Activated T-helper 2 cell treated with anti-CD3 and anti-CD28 coated beads, Interferon-gamma antibody, Interleukin-2, Interleukin-4, amounts not matched to agents 10 μg/mL and 5 μg/mL and 100 μg/mL, durations not matched to agents 14 hours and 24 hours and 36 hours (primary cell): ENCODE measurements at regions not wholly inside any gene's neighbourhood (a gene's known extent, or its start where the extent isn't known, plus 50 kb on each side); places are given as distances from the start of the nearest gene placed in this dataset.

Experiments
- DNase-seq: peaks from one replicate; pipeline ENCODE4 v3.0.0; 2021; ENCODE audit warnings: low spot score
- H3K27ac Mint-ChIP-seq: one replicate; pipeline ENCODE4 v1.8.0; 2021; ENCODE audit warnings: mixed read lengths
- H3K27me3 Mint-ChIP-seq: one replicate; pipeline ENCODE4 v1.8.0; 2021; ENCODE audit warnings: low read depth, mixed read lengths
- H3K36me3 Mint-ChIP-seq: one replicate; pipeline ENCODE4 v1.8.0; 2021; ENCODE audit warnings: low read depth, mixed read lengths
- H3K4me1 Mint-ChIP-seq: one replicate; pipeline ENCODE4 v1.8.0; 2021; ENCODE audit warnings: low read depth, mixed read lengths
- H3K4me3 Mint-ChIP-seq: one replicate; pipeline ENCODE4 v1.8.0; 2021; ENCODE audit warnings: low read depth, mild to moderate bottlenecking, moderate library complexity, mixed read lengths
- H3K9me3 Mint-ChIP-seq: one replicate; pipeline ENCODE4 v1.8.0; 2021; ENCODE audit warnings: mixed read lengths
- intact Hi-C: fragments of 100-400 bp; cut with micrococcal nuclease; formaldehyde crosslinking; loops from one replicate; pipeline ENCODE4 v1.15.1; 2023

DNA sequence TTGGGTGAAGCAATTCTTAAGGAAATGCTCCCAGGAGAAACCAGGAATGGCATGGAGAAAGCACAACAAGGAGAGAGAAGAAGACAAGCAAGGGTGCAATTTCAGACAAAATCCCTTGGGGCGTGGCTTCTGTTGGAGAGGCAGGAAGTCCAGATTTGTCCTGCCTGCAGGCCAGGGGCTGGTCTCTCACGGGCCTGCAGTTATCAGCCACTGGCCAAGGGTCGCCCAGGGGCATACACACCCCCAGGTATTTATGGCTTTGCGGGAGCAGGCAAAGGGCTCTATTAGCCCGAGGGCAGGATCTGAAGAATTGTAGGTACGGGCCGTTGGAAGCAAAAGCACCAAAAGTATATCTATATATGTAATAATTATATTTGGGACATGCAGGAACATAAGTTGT lies 87.7 kb downstream of the IYD start:
- Mint-ChIP-seq H3K27me3 (peaks cover 10% of the 10 kb centered on the region), H3K36me3 (no peaks in the 10 kb centered on the region), H3K4me1 (no peaks in the 10 kb centered on the region), H3K27ac (no peak overlapping the region), H3K9me3 (no peaks in the 10 kb centered on the region), H3K4me3 (no peak overlapping the region)
- no peak for DNase-seq
- intact Hi-C loops: no loop called here

DNA sequence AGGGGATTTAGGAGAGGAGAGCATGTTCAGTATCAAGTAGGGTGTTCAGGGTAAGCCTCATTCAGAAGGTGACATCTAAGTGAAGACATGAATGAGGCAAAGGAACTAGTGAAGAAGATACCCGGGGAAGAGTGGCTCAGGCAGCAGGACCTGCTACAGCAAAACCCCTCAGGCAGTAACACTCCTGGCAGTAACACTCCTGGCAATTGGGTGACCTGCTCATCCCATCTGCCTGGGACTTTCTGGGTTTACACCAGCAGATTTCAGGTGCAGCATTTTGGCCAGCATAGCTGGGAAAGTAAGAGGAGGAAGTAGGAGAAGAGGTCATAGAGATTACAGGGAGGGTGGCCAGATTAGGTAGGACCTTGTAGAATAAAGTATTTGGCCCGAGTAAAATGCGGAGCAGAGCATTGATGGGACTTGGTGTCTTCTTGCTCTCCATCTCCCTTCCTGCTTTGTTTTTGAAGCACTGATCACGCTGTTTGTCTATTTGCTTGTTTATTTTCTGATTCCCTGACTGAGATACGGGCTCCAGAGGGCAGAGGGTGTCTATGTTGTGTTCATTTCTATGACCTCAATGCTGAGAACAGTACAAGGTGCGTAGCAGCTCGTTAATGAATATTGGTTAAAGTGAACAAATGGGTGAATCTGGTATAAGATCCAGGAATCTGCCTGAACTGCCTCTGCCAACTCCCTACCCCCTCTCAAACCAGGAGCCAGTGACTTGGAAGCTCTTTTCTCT lies 88.3 kb downstream of the IYD start:
- Mint-ChIP-seq H3K27ac (no peak overlapping the region), H3K36me3 (no peaks in the 10 kb centered on the region), H3K4me1 (no peaks in the 10 kb centered on the region), H3K27me3 (peaks cover 10% of the 10 kb centered on the region), H3K9me3 (no peaks in the 10 kb centered on the region), H3K4me3 (no peak overlapping the region)
- intact Hi-C loops: no loop called here
- no peak for DNase-seq

DNA sequence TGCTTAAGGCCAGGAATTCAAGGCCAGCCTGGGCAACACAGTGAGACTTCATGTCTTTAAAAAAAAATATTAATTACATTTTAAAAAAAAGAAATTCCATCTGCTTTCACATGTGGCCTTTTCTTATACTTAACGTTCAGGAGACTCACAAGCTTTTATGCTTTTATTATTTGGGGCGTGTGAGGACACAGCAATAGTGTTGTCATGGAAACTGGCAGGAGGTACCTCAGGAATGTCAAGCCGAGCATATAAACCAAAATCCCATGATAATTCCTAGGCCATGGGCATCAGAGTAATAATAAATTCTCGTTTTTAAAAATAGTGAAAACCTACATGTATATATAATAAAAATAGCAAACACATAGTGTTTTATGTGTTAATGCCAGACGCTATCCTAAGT lies 89.8 kb downstream of the IYD start:
- no peaks in the 10 kb centered on the region for H3K36me3 Mint-ChIP-seq
- H3K4me3 Mint-ChIP-seq: no peak overlapping the region
- no peaks in the 10 kb centered on the region for H3K9me3 Mint-ChIP-seq
- H3K27me3 Mint-ChIP-seq: peaks cover 10% of the 10 kb centered on the region
- DNase-seq: no peak
- no peak overlapping the region for H3K27ac Mint-ChIP-seq
- H3K4me1 Mint-ChIP-seq: no peaks in the 10 kb centered on the region
- intact Hi-C loops: no loop called here

DNA sequence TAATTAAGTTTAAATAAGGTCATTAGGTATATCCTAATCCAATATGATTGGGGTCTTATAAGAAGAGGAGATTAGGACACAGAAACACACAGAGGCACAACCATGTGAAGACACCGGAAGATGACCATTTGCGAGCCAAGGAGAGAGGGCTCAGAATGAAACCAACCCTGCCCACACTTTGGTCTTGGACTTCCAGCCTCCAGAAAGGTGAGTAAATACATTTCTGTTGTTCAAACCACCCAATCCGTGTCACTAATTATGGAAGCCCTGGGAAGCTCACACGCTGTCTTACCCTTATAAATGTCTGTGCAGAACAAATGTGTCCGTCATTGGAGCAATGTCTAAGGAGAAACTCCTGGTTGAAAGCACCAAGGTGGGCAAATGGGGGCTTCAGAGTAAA lies 95.0 kb downstream of the IYD start:
- Mint-ChIP-seq H3K9me3 (no peaks in the 10 kb centered on the region), H3K4me3 (no peak overlapping the region), H3K4me1 (no peaks in the 10 kb centered on the region), H3K27me3 (peaks cover 5% of the 10 kb centered on the region), H3K36me3 (no peaks in the 10 kb centered on the region), H3K27ac (no peak overlapping the region)
- DNase-seq: no peak
- intact Hi-C loops: no loop called here

DNA sequence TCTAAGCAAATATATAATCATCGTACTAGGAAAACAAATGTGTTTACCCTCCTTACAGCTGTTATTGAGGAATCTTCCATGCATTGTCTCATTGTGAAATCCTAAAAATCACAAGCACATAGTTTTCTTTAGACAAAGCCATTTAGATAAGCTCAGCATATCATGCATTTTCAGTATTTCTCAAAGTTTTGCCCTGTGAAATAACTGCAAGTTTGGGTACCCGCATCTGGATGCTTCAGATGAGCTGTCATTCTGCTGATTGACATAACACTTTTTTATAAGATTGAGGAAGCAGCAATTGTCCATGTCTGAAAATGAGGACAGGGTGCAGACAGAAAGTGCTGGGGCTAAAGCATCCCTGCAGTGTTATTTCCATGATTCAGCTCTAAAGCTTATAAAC lies 96.2 kb downstream of the IYD start:
- Mint-ChIP-seq H3K4me3 (no peak overlapping the region), H3K9me3 (no peaks in the 10 kb centered on the region), H3K4me1 (no peaks in the 10 kb centered on the region), H3K36me3 (no peaks in the 10 kb centered on the region), H3K27ac (no peak overlapping the region), H3K27me3 (peaks cover 7% of the 10 kb centered on the region)
- DNase-seq: no peak
- intact Hi-C loops: no loop called here

DNA sequence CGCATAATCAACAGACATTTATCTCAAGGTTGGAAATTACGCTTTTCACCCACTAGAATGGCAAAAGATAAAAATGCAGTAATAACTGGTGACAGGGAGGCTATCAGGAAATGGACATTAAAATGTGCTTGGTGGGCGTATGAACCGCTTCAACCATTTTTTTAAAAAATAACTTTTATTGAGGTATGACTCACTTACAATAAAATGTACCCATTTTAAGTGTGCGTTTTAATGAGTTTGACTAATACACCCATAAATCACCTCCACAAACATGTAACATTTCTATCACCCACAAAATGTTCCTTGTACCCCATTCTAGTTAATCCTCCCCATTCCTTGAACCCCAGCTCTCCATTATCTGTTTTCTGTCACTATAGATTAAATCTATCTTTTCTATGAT lies 96.8 kb downstream of the IYD start:
- intact Hi-C loops: no loop called here
- H3K36me3 Mint-ChIP-seq: no peaks in the 10 kb centered on the region

DNA sequence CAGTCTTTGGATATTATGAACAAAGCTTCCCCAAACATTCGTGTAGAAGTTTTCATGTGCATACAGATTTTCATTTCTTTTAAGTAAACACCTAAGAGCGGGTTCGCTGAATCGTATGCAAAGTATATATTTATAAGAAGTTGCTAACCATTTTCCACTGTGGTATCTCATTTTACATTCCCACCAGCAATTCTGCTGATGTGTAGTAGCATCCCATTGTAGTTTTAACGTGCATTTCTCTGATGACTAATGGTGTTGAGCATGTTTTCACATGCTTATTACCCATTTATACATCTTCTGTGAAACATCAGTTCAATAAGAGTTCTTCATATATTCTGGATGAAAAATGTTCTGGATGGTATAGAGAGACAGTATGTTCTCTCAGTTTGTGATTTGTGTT lies 97.4 kb downstream of the IYD start:
- no peaks in the 10 kb centered on the region for H3K36me3 Mint-ChIP-seq
- no peak overlapping the region for H3K27ac Mint-ChIP-seq
- peaks cover 9% of the 10 kb centered on the region for H3K27me3 Mint-ChIP-seq
- H3K4me1 Mint-ChIP-seq: no peaks in the 10 kb centered on the region
- no peak for DNase-seq
- H3K9me3 Mint-ChIP-seq: no peaks in the 10 kb centered on the region
- intact Hi-C loops: no loop called here
- no peak overlapping the region for H3K4me3 Mint-ChIP-seq

More for the DNA sequence above, 96.8 kb downstream of the IYD start:
- no peaks in the 10 kb centered on the region for H3K9me3 Mint-ChIP-seq
- peaks cover 9% of the 10 kb centered on the region for H3K27me3 Mint-ChIP-seq
- no peak for DNase-seq
- H3K27ac Mint-ChIP-seq: no peak overlapping the region
- no peaks in the 10 kb centered on the region for H3K4me1 Mint-ChIP-seq
- H3K4me3 Mint-ChIP-seq: no peak overlapping the region

DNA sequence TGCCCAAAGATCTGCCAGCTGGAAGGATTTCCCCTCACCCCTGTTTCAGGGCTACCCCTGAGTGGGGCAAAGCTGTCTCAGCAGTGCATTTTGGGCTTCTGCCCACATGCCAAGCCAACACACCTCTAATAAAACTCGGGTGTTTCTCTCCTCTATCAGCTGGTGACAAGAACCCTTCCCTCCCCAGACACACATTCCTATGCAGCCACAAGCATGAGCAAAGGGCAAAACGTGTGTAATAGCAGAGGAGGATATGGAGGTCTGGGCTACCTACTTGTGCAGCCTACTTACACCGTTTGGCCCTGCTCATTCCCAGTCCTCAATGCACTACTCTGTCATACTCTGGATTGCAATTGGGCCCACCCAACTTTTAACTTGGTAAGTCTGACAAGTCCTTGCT lies 101.3 kb downstream of the IYD start:
- H3K4me3 Mint-ChIP-seq: no peak overlapping the region
- H3K27me3 Mint-ChIP-seq: peaks cover 13% of the 10 kb centered on the region
- no peak for DNase-seq
- no peaks in the 10 kb centered on the region for H3K4me1 Mint-ChIP-seq
- intact Hi-C loops: no loop called here
- H3K9me3 Mint-ChIP-seq: no peaks in the 10 kb centered on the region
- no peak overlapping the region for H3K27ac Mint-ChIP-seq
- H3K36me3 Mint-ChIP-seq: no peaks in the 10 kb centered on the region

DNA sequence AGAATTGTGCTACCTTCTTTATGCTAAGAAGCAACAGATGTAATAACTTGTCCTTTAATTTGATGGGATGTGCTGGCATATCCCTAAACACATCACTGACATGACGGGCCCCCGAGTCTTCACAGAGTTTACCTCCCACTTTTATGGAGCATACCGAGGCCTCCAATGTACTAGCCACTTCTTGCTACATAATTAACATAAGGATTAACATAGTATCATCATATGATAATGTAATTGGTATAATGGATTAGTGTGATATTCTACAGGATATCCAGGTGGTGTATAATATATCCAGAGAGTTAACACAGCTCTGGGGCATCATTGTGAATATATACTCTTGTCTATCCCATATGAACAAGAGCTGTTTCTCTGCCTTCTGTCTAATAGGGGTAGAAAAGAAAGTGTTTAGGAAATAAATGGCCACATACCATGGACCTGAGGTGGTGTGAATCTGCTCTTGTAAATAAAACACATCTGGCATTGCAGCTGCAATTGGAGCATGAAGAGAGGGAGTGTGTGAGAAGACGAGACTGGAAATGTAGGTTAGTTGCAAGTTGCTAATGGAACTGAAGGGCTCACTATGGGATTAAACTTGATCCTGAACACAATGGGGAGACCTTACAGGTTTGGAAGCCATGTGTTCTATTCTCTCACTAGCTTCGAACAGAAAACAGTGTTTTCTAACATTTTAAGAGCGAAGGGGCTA lies 102.3 kb downstream of the IYD start:
- Mint-ChIP-seq H3K27me3 (peaks cover 13% of the 10 kb centered on the region), H3K36me3 (no peaks in the 10 kb centered on the region), H3K27ac (no peak overlapping the region), H3K4me3 (no peak overlapping the region), H3K9me3 (no peaks in the 10 kb centered on the region), H3K4me1 (no peaks in the 10 kb centered on the region)
- DNase-seq: no peak
- intact Hi-C loops: no loop called here

DNA sequence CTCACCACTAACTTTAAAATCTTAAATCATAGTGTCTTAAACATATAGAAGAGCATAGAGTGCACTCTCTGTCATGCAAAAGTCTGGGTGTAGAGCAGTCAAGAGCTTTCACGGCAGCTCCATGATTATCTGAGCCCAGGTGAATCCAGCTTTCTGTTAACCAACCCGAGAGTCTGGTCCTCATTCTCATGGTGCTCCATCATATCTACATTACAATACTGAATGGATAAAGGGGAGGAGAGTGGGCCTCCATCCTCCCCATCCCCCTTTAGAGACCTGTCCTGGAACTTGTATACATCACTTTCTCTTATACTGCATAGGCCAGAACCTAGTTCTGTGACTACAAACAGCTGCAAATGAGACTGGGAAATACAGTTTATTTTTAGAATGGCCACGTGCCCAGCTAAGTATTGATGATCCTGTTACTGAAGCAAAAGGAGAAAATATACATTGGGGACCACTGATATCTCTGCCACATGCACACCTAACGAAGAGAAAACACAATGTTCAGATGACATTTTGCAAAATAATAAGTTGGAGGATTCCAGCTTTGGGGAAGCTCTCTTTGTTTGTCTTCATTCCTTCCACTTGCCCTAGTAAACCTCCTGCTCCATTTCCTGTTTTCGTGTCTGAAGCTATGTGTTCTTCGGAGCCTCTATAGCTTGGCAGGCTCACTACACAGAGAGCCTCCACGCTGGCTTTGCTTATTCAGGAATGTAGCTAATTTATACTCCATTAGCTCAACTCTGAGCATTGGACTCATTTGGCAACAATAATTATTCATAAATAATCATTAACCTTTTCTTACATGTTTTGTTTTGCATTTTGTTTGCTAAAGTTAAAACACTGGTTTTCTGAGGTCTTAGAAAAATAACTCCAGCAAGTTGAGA lies 110.1 kb downstream of the IYD start:
- Mint-ChIP-seq H3K4me1 (no peaks in the 10 kb centered on the region), H3K4me3 (no peak overlapping the region), H3K27me3 (peaks cover 27% of the 10 kb centered on the region), H3K36me3 (no peaks in the 10 kb centered on the region), H3K9me3 (no peaks in the 10 kb centered on the region), H3K27ac (no peak overlapping the region)
- no peak for DNase-seq
- intact Hi-C loops: no loop called here

DNA sequence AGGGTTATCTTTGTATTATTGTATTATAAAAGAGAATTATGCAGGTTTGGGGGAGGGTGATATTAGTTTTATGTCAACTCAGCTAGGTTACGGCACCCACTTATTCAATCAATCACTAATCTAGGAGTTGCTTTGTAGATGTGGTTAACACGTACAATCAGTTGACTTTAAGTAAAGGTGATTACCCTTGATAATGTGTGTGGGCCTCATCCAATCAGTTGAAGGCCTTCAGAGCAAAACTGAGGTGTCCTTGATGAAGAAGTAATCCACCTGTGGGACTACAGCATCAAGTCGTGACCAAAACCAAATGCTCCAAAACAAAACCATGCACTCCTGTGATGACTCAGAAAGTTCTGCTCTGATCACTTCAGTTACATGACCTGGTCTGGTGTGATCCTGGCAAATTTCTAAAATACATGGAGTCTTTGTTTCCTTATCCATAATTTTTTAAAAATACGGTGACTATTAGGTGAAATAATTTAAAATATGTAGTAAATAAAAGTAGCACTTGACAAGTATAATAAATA lies 114.1 kb downstream of the IYD start:
- DNase-seq: no peak
- Mint-ChIP-seq H3K4me3 (no peak overlapping the region), H3K4me1 (no peaks in the 10 kb centered on the region), H3K36me3 (no peaks in the 10 kb centered on the region), H3K9me3 (no peaks in the 10 kb centered on the region), H3K27ac (no peak overlapping the region), H3K27me3 (peaks cover 33% of the 10 kb centered on the region)
- intact Hi-C loops: no loop called here

DNA sequence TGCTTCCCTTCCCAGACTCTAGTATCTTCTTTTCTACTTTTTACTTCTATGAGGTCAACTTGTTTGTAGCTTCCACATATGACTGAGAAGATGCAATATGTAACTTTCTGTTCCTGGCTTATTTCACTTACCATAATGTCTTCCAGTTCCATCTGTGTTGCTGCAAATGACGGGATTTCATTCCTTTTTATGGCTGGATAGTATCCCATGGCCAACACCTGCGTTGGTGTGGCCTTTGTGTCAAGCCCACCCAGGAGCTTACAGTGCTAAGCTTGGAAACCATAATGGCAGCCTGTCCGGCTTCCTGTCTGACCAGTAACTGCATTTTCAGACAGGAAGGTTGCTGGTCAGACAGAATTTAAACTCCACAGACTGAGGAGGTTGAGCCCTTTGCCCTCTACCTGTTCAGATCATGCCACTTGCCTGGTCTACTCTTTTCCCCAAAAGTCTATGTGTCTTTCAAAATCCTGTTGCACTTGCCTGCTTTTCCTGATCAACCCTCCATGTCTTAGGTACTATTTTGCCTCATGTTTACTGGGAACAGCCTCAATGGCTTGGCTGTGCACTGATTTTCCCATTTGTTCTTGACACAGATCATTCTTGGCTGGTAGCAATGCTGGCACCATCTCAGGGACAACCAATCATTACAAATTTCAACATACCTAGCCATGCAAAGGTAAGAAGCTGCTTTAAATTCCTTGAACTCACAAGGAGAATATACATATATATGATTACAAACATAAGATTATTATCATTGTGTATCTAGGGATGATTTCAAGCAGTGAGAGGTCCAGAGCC lies 114.3 kb upstream of the PLEKHG1 start:
- Mint-ChIP-seq H3K27ac (no peak overlapping the region), H3K36me3 (no peaks in the 10 kb centered on the region), H3K4me1 (no peaks in the 10 kb centered on the region), H3K27me3 (peaks cover 29% of the 10 kb centered on the region), H3K9me3 (no peaks in the 10 kb centered on the region), H3K4me3 (no peak overlapping the region)
- no peak for DNase-seq
- intact Hi-C loops: no loop called here
